Esophagus squamous epithelium (tissue), 5 donors: ENCODE measurements at regions not wholly inside any gene's neighbourhood (a gene's known extent, or its start where the extent isn't known, plus 50 kb on each side); places are given as distances from the start of the nearest gene placed in this dataset.

Experiments used
- DNase-seq: peaks from one replicate; lab custom pipeline; 2025; lab: John Stamatoyannopoulos, UW
- H3K27ac ChIP-seq, 4 donors: fragments of 200-600 bp; sonication (generic); one replicate each; pipeline ENCODE4 v1.5.1; 2016 to 2019; ENCODE audit warnings: mild to moderate bottlenecking in 1 of 4
- H3K27me3 ChIP-seq, 4 donors: fragments of 200-600 bp; sonication (generic); 1 replicate in 3 of 4; 2 replicates in 1 of 4; pipeline versions ENCODE4 v1.5.1 to v1.6.0; 2017 to 2021; ENCODE audit warnings: antibody characterized with exemption in 1 of 4
- H3K36me3 ChIP-seq, 3 donors: fragments of 200-600 bp; sonication (generic); one replicate each; pipeline ENCODE4 v1.5.1; 2016 to 2019
- H3K4me1 ChIP-seq, 3 donors: fragments of 200-600 bp; sonication (generic); one replicate each; pipeline ENCODE4 v1.5.1; 2017 to 2019
- H3K4me3 ChIP-seq, 4 donors: fragments of 200-600 bp; sonication (generic); 1 replicate in 3 of 4; 2 replicates in 1 of 4; pipeline ENCODE4 v1.5.1; 2016 to 2019; ENCODE audit warnings: mild to moderate bottlenecking in 2 of 4, moderate library complexity in 1 of 4
- H3K9me3 ChIP-seq, 3 donors: fragments of 200-600 bp; sonication (generic); one replicate each; pipeline ENCODE4 v1.5.1; 2016 to 2019
- POLR2A ChIP-seq, 4 donors: fragments of 450-650 bp; IDR thresholded peaks; one replicate each; pipeline ENCODE4 v1.6.1; 2017; ENCODE audit warnings: antibody characterized with exemption in 4 of 4, mild to moderate bottlenecking in 4 of 4, moderate library complexity in 3 of 4
- WGBS, 2 donors: methylation state at CpG; one replicate each; pipeline ENCODE4 v1.1.5; 2018; 5-methylcytosine and 5-hydroxymethylcytosine counted together
- intact Hi-C: fragments of 100-400 bp; cut with DNase I; formaldehyde crosslinking; loops from one replicate; pipeline ENCODE4 v1.15.0; 2022
- TF ChIP-seq, protein P1 (sequence below), 6 experiments: fragments of 450-650 bp in 4 of 6; fragments of 200-600 bp in 2 of 6; sonication (generic) in 2 of 6; IDR thresholded peaks; one replicate each; pipeline ENCODE4 v1.5.1; 2016 to 2019; ENCODE audit warnings: antibody characterized with exemption in 6 of 6, mild to moderate bottlenecking in 4 of 6, moderate library complexity in 4 of 6
- donor health status: DM: yes; HTN: yes; CAD: no.

GRCh38 chr5:10090074-10090473 lies 159.6 kb downstream of the ATPSCKMT start:
- intact Hi-C loops: no loop called here
- H3K9me3 ChIP-seq: no peaks in the 10 kb centered on the region
- H3K4me3 ChIP-seq: no peak overlapping the region
- no peak for TF ChIP-seq POLR2A (IDR thresholded peaks at IDR 0.05)
- TF ChIP-seq, protein P1, sequence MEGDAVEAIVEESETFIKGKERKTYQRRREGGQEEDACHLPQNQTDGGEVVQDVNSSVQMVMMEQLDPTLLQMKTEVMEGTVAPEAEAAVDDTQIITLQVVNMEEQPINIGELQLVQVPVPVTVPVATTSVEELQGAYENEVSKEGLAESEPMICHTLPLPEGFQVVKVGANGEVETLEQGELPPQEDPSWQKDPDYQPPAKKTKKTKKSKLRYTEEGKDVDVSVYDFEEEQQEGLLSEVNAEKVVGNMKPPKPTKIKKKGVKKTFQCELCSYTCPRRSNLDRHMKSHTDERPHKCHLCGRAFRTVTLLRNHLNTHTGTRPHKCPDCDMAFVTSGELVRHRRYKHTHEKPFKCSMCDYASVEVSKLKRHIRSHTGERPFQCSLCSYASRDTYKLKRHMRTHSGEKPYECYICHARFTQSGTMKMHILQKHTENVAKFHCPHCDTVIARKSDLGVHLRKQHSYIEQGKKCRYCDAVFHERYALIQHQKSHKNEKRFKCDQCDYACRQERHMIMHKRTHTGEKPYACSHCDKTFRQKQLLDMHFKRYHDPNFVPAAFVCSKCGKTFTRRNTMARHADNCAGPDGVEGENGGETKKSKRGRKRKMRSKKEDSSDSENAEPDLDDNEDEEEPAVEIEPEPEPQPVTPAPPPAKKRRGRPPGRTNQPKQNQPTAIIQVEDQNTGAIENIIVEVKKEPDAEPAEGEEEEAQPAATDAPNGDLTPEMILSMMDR (IDR thresholded peaks at IDR 0.05): no peak
- 59 to 76% methylated on average over 2 of the region's 2 CpGs for WGBS, 2 donors
- no peaks in the 10 kb centered on the region for H3K4me1 ChIP-seq
- DNase-seq: no peak
- no peaks in the 10 kb centered on the region for H3K27me3 ChIP-seq
- no peaks in the 10 kb centered on the region for H3K36me3 ChIP-seq
- H3K27ac ChIP-seq: no peak overlapping the region

GRCh38 chr5:10085185-10085584 lies 164.5 kb downstream of the ATPSCKMT start:
- DNase-seq: no peak
- WGBS, 2 donors: 76 to 86% methylated on average over 4 to 5 of the region's 5 CpGs
- no peaks in the 10 kb centered on the region for H3K27me3 ChIP-seq
- H3K4me1 ChIP-seq: no peaks in the 10 kb centered on the region
- intact Hi-C loops: no loop called here
- H3K27ac ChIP-seq: no peak overlapping the region
- H3K4me3 ChIP-seq: no peak overlapping the region
- H3K36me3 ChIP-seq: no peaks in the 10 kb centered on the region
- TF ChIP-seq, protein P1 (IDR thresholded peaks at IDR 0.05): no peak
- TF ChIP-seq POLR2A (IDR thresholded peaks at IDR 0.05): no peak
- H3K9me3 ChIP-seq: no peaks in the 10 kb centered on the region

DNA sequence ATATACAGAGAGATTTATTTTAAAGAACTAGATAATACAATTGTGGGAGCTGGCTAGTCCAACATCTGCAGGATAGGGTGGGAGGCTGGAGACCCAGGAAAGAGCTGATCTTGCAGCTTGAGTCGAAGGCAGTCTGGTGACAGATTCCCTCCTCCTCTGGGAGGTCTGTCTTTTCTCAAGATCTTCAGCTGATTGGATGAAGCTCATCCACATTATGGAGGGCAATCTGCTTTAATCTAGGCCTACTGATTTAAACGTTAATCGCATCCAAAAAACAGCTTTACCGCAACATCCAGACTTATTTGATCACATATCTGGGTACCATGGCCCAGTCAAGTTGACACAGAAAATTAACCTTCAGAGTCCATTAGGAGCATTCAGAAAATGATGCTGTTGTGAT lies 168.1 kb downstream of the ATPSCKMT start:
- WGBS, 2 donors: 78% methylated on average over 4 of the region's 4 CpGs

DNA sequence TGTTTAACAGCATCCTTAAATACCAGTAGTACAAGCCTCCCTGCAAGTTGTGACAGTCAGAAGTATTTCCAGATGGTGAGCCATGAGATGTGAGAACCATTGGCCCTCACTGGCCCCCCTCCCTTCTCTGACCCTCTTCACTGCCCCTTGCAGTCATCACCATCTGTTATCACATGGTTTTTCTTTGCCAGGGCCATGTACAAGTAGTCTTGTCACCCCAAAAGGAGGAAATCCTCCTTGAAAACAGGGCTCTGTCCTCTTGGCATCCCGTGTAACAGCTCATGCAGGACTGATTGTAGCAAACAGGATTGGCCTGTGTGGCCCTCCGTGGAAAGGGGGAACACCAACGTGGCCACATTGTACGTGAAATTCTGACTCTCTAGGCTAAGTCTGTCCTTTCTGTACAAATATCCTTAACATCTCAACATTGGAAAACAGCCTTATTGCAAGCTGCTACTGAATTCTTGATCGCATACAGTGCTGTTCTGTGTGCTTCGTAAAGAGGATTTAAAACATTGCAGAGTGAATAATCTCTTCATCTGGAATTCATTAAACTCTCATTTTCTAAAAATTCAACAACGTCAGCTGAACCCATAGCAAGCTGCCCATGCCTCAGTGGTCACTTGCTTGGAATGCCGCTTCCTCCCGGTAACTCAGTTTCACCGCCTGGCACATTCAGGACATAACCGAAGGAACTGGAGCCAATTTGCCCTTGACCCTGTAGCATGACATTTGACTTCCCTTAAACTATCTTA lies 171.7 kb downstream of the ATPSCKMT start:
- 67 to 74% methylated on average over 11 of the region's 11 CpGs for WGBS, 2 donors
- no peak for DNase-seq
- H3K36me3 ChIP-seq: no peaks in the 10 kb centered on the region
- H3K27ac ChIP-seq: no peak overlapping the region
- H3K4me3 ChIP-seq: no peak overlapping the region
- no peaks in the 10 kb centered on the region for H3K4me1 ChIP-seq
- intact Hi-C loops: no loop called here
- peaks cover 0 to 5% (median 0%) of the 10 kb centered on the region in 4 donors for H3K27me3 ChIP-seq
- no peak for TF ChIP-seq POLR2A (IDR thresholded peaks at IDR 0.05)
- TF ChIP-seq, protein P1 (IDR thresholded peaks at IDR 0.05): no peak
- no peaks in the 10 kb centered on the region for H3K9me3 ChIP-seq

More for the DNA sequence above, 168.1 kb downstream of the ATPSCKMT start:
- Histone ChIP-seq H3K36me3 (no peaks in the 10 kb centered on the region), H3K27ac (no peak overlapping the region), H3K9me3 (no peaks in the 10 kb centered on the region), H3K4me3 (no peak overlapping the region), H3K4me1 (no peaks in the 10 kb centered on the region), H3K27me3 (peaks cover 0 to 5% (median 0%) of the 10 kb centered on the region in 4 donors)
- no peak for TF ChIP-seq POLR2A (IDR thresholded peaks at IDR 0.05)
- TF ChIP-seq, protein P1 (IDR thresholded peaks at IDR 0.05): no peak
- intact Hi-C loops: no loop called here
- no peak for DNase-seq

DNA sequence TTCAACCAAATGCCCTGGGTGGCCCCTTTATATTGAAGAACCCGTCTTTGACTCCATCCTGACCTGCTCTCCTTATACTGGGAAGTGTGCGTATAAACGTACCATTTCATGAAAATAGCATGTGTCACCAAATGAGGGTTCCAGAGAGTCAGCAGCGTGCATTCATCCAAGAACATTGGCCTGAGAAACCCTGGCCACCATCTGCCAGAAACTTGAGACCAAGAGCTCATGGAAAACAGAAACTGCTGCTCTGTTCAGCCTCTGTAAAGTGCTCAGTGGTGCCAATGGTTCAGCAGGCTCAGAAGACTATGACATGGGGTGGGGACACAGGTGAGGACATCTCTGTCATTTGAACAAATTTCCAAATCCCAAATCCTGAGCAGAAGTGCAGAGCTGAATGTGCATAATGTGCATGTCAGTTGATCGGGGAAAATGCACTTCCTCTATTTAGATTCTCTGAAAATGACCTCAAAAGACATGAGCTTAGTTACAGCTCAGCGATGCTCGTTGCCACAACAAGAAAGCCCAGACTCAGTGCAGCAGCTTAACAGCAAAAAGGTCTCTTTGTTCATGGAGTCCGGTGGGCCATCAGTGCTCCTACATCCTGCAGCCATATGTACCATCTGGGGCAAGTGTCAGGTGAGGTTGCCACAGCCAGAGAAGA lies 176.1 kb downstream of the ATPSCKMT start:
- H3K9me3 ChIP-seq: no peaks in the 10 kb centered on the region
- no peak overlapping the region for H3K27ac ChIP-seq
- intact Hi-C loops: no loop called here
- no peaks in the 10 kb centered on the region for H3K4me1 ChIP-seq
- H3K27me3 ChIP-seq: peaks cover 0 to 5% (median 0%) of the 10 kb centered on the region in 4 donors
- H3K4me3 ChIP-seq: no peak overlapping the region
- H3K36me3 ChIP-seq: no peaks in the 10 kb centered on the region
- 71 to 80% methylated on average over 8 of the region's 8 CpGs for WGBS, 2 donors
- TF ChIP-seq POLR2A (IDR thresholded peaks at IDR 0.05): no peak
- DNase-seq: no peak
